Head of caudate nucleus (tissue), 42 donors: ENCODE measurements at regions not wholly inside any gene's neighbourhood (a gene's known extent, or its start where the extent isn't known, plus 50 kb on each side); places are given as distances from the start of the nearest gene placed in this dataset.

Experiments used
- DNase-seq, 42 donors: peaks; one replicate each; pipeline versions ENCODE4 v3.0.0 to v3.0.0-alpha.2; 2020 to 2021; ENCODE audit warnings: mixed read lengths in 7 of 42
- intact Hi-C: fragments of 100-400 bp; cut with DNase I; formaldehyde crosslinking; loops from one replicate; pipeline ENCODE4 v1.15.0; 2022

GRCh38 chr1:238088560-238089290 is 198.0 kb upstream of the ZP4 start:
- DNase-seq, result no peak
- intact Hi-C loops, result no loop called here

GRCh38 chr1:238073991-238074390 is 183.3 kb upstream of the ZP4 start:
- DNase-seq, result no peak
- intact Hi-C loops, result no loop called here

- no peak for DNase-seq
- intact Hi-C loops, result no loop called here
Observed at GRCh38 chr1:238071061-238071460, 180.3 kb upstream of the ZP4 start.

GRCh38 chr1:238063454-238063853 is 172.7 kb upstream of the ZP4 start:
- DNase-seq, result no peak
- intact Hi-C loops, result no loop called here

GRCh38 chr1:238061967-238062613 is 171.4 kb upstream of the ZP4 start:
- intact Hi-C loops, result no loop called here
- no peak for DNase-seq

GRCh38 chr1:238060061-238060460 is 169.3 kb upstream of the ZP4 start:
- DNase-seq, result no peak
- intact Hi-C loops, result no loop called here

- intact Hi-C loops, result no loop called here
Observed at GRCh38 chr1:238052496-238053266, 162.0 kb upstream of the ZP4 start.

GRCh38 chr1:238029126-238029525 is 138.4 kb upstream of the ZP4 start:
- intact Hi-C loops, result no loop called here
- DNase-seq, result no peak

More at GRCh38 chr1:238052496-238053266, 162.0 kb upstream of the ZP4 start:
- no peak for DNase-seq

GRCh38 chr1:238027366-238027765 is 136.6 kb upstream of the ZP4 start:
- intact Hi-C loops, result no loop called here
- no peak for DNase-seq

GRCh38 chr1:238023137-238023536 is 132.4 kb upstream of the ZP4 start:
- intact Hi-C loops, result no loop called here
- DNase-seq, result no peak

- intact Hi-C loops, result no loop called here
- DNase-seq, result no peak
Observed at GRCh38 chr1:238018214-238018613, 127.5 kb upstream of the ZP4 start.

- no peak for DNase-seq
- intact Hi-C loops, result no loop called here
Observed at GRCh38 chr1:238006779-238007178, 116.1 kb upstream of the ZP4 start.

- intact Hi-C loops, result no loop called here
- DNase-seq, result no peak
Observed at GRCh38 chr1:238005116-238005515, 114.4 kb upstream of the ZP4 start.

GRCh38 chr1:238001818-238002217 is 111.1 kb upstream of the ZP4 start:
- DNase-seq, result no peak
- intact Hi-C loops, result no loop called here

- intact Hi-C loops, result no loop called here
- no peak for DNase-seq
Observed at GRCh38 chr1:237999426-238000052, 108.8 kb upstream of the ZP4 start.

- no peak for DNase-seq
- intact Hi-C loops, result no loop called here
Observed at GRCh38 chr1:237998581-237998980, 107.9 kb upstream of the ZP4 start.

- intact Hi-C loops, result no loop called here
- no peak for DNase-seq
Observed at GRCh38 chr1:237983496-237983895, 92.8 kb upstream of the ZP4 start.

- no peak for DNase-seq
- intact Hi-C loops, result no loop called here
Observed at GRCh38 chr1:237981223-237981622, 90.5 kb upstream of the ZP4 start.

- intact Hi-C loops, result no loop called here
- no peak for DNase-seq
Observed at GRCh38 chr1:237976331-237976730, 85.6 kb upstream of the ZP4 start.

GRCh38 chr1:237975903-237976302 is 85.2 kb upstream of the ZP4 start:
- intact Hi-C loops, result no loop called here
- DNase-seq, result no peak
